ENCODE measurements at regions not wholly inside any gene's neighbourhood (a gene's known extent, or its start where the extent isn't known, plus 50 kb on each side); places are given as distances from the start of the nearest gene placed in this dataset.

- no peak overlapping the region for H3K4me2 ChIP-seq (ENCODE audit: extremely low read depth, insufficient read depth, low read length)
- no peak for TF ChIP-seq EZH2 (IDR thresholded peaks at IDR 0.05; ENCODE audit: low read length, missing control alignments)
- no peak for TF ChIP-seq CTCF (conservative IDR thresholded peaks at IDR 0.05 in 1 of 2, IDR thresholded peaks at IDR 0.05 in 1 of 2; ENCODE audit: low read depth in 1 of 2, low read length in 2 of 2)
- no peak for DNase-seq (ENCODE audit: low read depth in 2 of 2)
- H4K20me1 ChIP-seq (ENCODE audit: control insufficient read depth, extremely low read depth, insufficient read depth, low read length), result no peaks in the 10 kb centered on the region
- H3K9ac ChIP-seq (ENCODE audit: insufficient read depth, low read length), result no peak overlapping the region
- H2AFZ ChIP-seq (ENCODE audit: low read length), result no peak overlapping the region
- H3K79me2 ChIP-seq (ENCODE audit: control insufficient read depth, insufficient read depth, low read length), result no peaks in the 10 kb centered on the region
- H3K27me3 ChIP-seq (ENCODE audit: control insufficient read depth, insufficient read depth, low read length), result no peaks in the 10 kb centered on the region
- H3K9me3 ChIP-seq (ENCODE audit: control insufficient read depth, insufficient read depth, low read depth, low read length), result no peaks in the 10 kb centered on the region
- H3K4me1 ChIP-seq (ENCODE audit: control insufficient read depth, extremely low read depth, insufficient read depth, low read length), result no peaks in the 10 kb centered on the region
- no peak overlapping the region for H3K4me3 ChIP-seq (replicated peaks in 1 of 4; ENCODE audit: control extremely low read depth in 1 of 4, insufficient read depth in 1 of 4, low read depth in 3 of 4, low read length in 4 of 4)
- no peaks in the 10 kb centered on the region for H3K36me3 ChIP-seq (ENCODE audit: control insufficient read depth, insufficient read depth, low read length)
- no peak overlapping the region for H3K27ac ChIP-seq (ENCODE audit: insufficient read depth, low read length)
These were observed 109.7 kb downstream of the MSL3 start for GRCh38 chrX:11867610-11868345.

GRCh38 chrX:11870789-11871188 lies 112.8 kb downstream of the MSL3 start:
- no peaks in the 10 kb centered on the region for H4K20me1 ChIP-seq (ENCODE audit: control insufficient read depth, extremely low read depth, insufficient read depth, low read length)
- no peaks in the 10 kb centered on the region for H3K4me1 ChIP-seq (ENCODE audit: control insufficient read depth, extremely low read depth, insufficient read depth, low read length)
- no peak for DNase-seq (ENCODE audit: low read depth in 2 of 2)
- H3K79me2 ChIP-seq (ENCODE audit: control insufficient read depth, insufficient read depth, low read length), result no peaks in the 10 kb centered on the region
- H3K4me2 ChIP-seq (ENCODE audit: extremely low read depth, insufficient read depth, low read length), result no peak overlapping the region
- no peak overlapping the region for H2AFZ ChIP-seq (ENCODE audit: low read length)
- H3K36me3 ChIP-seq (ENCODE audit: control insufficient read depth, insufficient read depth, low read length), result no peaks in the 10 kb centered on the region
- no peaks in the 10 kb centered on the region for H3K27me3 ChIP-seq (ENCODE audit: control insufficient read depth, insufficient read depth, low read length)
- H3K9me3 ChIP-seq (ENCODE audit: control insufficient read depth, insufficient read depth, low read depth, low read length), result no peaks in the 10 kb centered on the region
- no peak overlapping the region for H3K27ac ChIP-seq (ENCODE audit: insufficient read depth, low read length)
- no peak overlapping the region for H3K9ac ChIP-seq (ENCODE audit: insufficient read depth, low read length)
- H3K4me3 ChIP-seq (replicated peaks in 1 of 4; ENCODE audit: control extremely low read depth in 1 of 4, insufficient read depth in 1 of 4, low read depth in 3 of 4, low read length in 4 of 4), result no peak overlapping the region
- TF ChIP-seq CTCF (conservative IDR thresholded peaks at IDR 0.05 in 1 of 2, IDR thresholded peaks at IDR 0.05 in 1 of 2; ENCODE audit: low read depth in 1 of 2, low read length in 2 of 2), result no peak
- TF ChIP-seq EZH2 (IDR thresholded peaks at IDR 0.05; ENCODE audit: low read length, missing control alignments), result no peak

- Histone ChIP-seq H3K27me3 (ENCODE audit: control insufficient read depth, insufficient read depth, low read length) (no peaks in the 10 kb centered on the region), H2AFZ (ENCODE audit: low read length) (no peak overlapping the region), H4K20me1 (ENCODE audit: control insufficient read depth, extremely low read depth, insufficient read depth, low read length) (no peaks in the 10 kb centered on the region), H3K27ac (ENCODE audit: insufficient read depth, low read length) (no peak overlapping the region), H3K9ac (ENCODE audit: insufficient read depth, low read length) (no peak overlapping the region), H3K4me2 (ENCODE audit: extremely low read depth, insufficient read depth, low read length) (no peak overlapping the region), H3K4me3 (replicated peaks in 1 of 4; ENCODE audit: control extremely low read depth in 1 of 4, insufficient read depth in 1 of 4, low read depth in 3 of 4, low read length in 4 of 4) (no peak overlapping the region), H3K9me3 (ENCODE audit: control insufficient read depth, insufficient read depth, low read depth, low read length) (no peaks in the 10 kb centered on the region), H3K36me3 (ENCODE audit: control insufficient read depth, insufficient read depth, low read length) (no peaks in the 10 kb centered on the region), H3K79me2 (ENCODE audit: control insufficient read depth, insufficient read depth, low read length) (no peaks in the 10 kb centered on the region), H3K4me1 (ENCODE audit: control insufficient read depth, extremely low read depth, insufficient read depth, low read length) (no peaks in the 10 kb centered on the region)
- TF ChIP-seq CTCF (conservative IDR thresholded peaks at IDR 0.05 in 1 of 2, IDR thresholded peaks at IDR 0.05 in 1 of 2; ENCODE audit: low read depth in 1 of 2, low read length in 2 of 2) (no peak), EZH2 (IDR thresholded peaks at IDR 0.05; ENCODE audit: low read length, missing control alignments) (no peak)
- no peak for DNase-seq (ENCODE audit: low read depth in 2 of 2)
These were observed 123.6 kb downstream of the MSL3 start for GRCh38 chrX:11881485-11882170.

Data from fibroblast of lung (primary cell).